Progenitor cell of endocrine pancreas (in vitro differentiated cells): ENCODE measurements at regions not wholly inside any gene's neighbourhood (a gene's known extent, or its start where the extent isn't known, plus 50 kb on each side); places are given as distances from the start of the nearest gene placed in this dataset.

Source experiments
- DNase-seq: peaks from one replicate; pipeline ENCODE4 v3.0.0; 2021; ENCODE audit warnings: low spot score; ENCODE audit not compliant: unreplicated experiment
- H3K27ac Mint-ChIP-seq: 2 replicates; pipeline ENCODE4 v1.8.0; 2021; ENCODE audit warnings: mild to moderate bottlenecking, moderate library complexity, mixed read lengths
- H3K27me3 Mint-ChIP-seq: 2 replicates; pipeline ENCODE4 v1.8.0; 2021; ENCODE audit warnings: mixed read lengths
- H3K36me3 Mint-ChIP-seq: 2 replicates; pipeline ENCODE4 v1.8.0; 2022; ENCODE audit warnings: mixed read lengths; ENCODE audit not compliant: insufficient read depth
- H3K4me1 Mint-ChIP-seq: 2 replicates; pipeline ENCODE4 v1.8.0; 2021; ENCODE audit warnings: low read depth, mixed read lengths
- H3K4me3 Mint-ChIP-seq: 2 replicates; pipeline ENCODE4 v1.8.0; 2021; ENCODE audit warnings: low read depth, mild to moderate bottlenecking, moderate library complexity, mixed read lengths
- H3K9me3 Mint-ChIP-seq: 2 replicates; pipeline ENCODE4 v1.8.0; 2021; ENCODE audit warnings: low read depth, mixed read lengths
- TF ChIP-seq, protein P1 (sequence below): fragments of 200-600 bp; sonication (generic); IDR thresholded peaks from one replicate; pipeline ENCODE4 v1.5.0; 2021; ENCODE audit warnings: antibody characterized with exemption, mild to moderate bottlenecking; ENCODE audit not compliant: unreplicated experiment

GRCh38 chr4:58368221-58368620 is 1258.0 kb upstream of the IGFBP7 start:
- no peak overlapping the region for H3K4me3 Mint-ChIP-seq
- TF ChIP-seq, protein P1, sequence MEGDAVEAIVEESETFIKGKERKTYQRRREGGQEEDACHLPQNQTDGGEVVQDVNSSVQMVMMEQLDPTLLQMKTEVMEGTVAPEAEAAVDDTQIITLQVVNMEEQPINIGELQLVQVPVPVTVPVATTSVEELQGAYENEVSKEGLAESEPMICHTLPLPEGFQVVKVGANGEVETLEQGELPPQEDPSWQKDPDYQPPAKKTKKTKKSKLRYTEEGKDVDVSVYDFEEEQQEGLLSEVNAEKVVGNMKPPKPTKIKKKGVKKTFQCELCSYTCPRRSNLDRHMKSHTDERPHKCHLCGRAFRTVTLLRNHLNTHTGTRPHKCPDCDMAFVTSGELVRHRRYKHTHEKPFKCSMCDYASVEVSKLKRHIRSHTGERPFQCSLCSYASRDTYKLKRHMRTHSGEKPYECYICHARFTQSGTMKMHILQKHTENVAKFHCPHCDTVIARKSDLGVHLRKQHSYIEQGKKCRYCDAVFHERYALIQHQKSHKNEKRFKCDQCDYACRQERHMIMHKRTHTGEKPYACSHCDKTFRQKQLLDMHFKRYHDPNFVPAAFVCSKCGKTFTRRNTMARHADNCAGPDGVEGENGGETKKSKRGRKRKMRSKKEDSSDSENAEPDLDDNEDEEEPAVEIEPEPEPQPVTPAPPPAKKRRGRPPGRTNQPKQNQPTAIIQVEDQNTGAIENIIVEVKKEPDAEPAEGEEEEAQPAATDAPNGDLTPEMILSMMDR, result no peak

GRCh38 chr4:58360354-58361133 is 1250.4 kb upstream of the IGFBP7 start:
- H3K4me1 Mint-ChIP-seq, result peaks cover 2% of the 10 kb centered on the region
- TF ChIP-seq, protein P1, result no peak
- DNase-seq, result no peak
- H3K27me3 Mint-ChIP-seq, result no peaks in the 10 kb centered on the region
- H3K4me3 Mint-ChIP-seq, result no peak overlapping the region
- H3K27ac Mint-ChIP-seq, result no peak overlapping the region
- no peaks in the 10 kb centered on the region for H3K36me3 Mint-ChIP-seq
- H3K9me3 Mint-ChIP-seq, result peaks cover 27% of the 10 kb centered on the region

More at GRCh38 chr4:58368221-58368620, 1258.0 kb upstream of the IGFBP7 start:
- no peak for DNase-seq
- Mint-ChIP-seq H3K9me3 (peaks cover 8% of the 10 kb centered on the region), H3K4me1 (peaks cover 19% of the 10 kb centered on the region), H3K36me3 (no peaks in the 10 kb centered on the region), H3K27me3 (no peaks in the 10 kb centered on the region), H3K27ac (no peak overlapping the region)

DNA sequence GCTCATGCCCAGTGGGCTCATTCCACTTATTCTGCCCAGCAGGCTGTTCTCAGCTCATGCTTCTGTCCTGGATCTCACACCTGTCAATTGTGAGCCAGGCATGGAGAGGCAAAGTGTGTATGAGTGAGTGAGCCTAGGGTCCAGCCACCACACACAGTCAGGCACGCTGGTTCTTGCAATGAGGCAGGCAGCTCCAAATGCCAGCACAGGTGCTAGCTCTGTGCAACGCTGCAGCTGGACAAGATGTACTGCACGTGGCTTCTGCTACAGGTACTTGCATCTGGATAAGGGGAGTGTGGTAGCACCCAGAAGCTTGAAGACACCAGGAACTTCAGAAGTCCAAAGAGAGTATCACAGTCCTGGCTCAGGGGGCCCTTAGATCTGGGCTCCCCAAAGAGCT is 1249.4 kb upstream of the IGFBP7 start:
- TF ChIP-seq, protein P1, result no peak
- no peaks in the 10 kb centered on the region for H3K27me3 Mint-ChIP-seq
- no peak for DNase-seq
- no peak overlapping the region for H3K4me3 Mint-ChIP-seq
- no peaks in the 10 kb centered on the region for H3K36me3 Mint-ChIP-seq
- H3K4me1 Mint-ChIP-seq, result no peaks in the 10 kb centered on the region
- H3K9me3 Mint-ChIP-seq, result peaks cover 27% of the 10 kb centered on the region
- no peak overlapping the region for H3K27ac Mint-ChIP-seq

GRCh38 chr4:58357947-58358346 is 1247.8 kb upstream of the IGFBP7 start:
- Mint-ChIP-seq H3K27me3 (no peaks in the 10 kb centered on the region), H3K4me3 (no peak overlapping the region), H3K4me1 (no peaks in the 10 kb centered on the region), H3K36me3 (no peaks in the 10 kb centered on the region), H3K27ac (no peak overlapping the region), H3K9me3 (peaks cover 27% of the 10 kb centered on the region)
- no peak for DNase-seq
- TF ChIP-seq, protein P1, result no peak

GRCh38 chr4:58325070-58325469 is 1214.9 kb upstream of the IGFBP7 start:
- Mint-ChIP-seq H3K27ac (no peak overlapping the region), H3K4me1 (peaks cover 9% of the 10 kb centered on the region)

More at GRCh38 chr4:58325070-58325469, 1214.9 kb upstream of the IGFBP7 start:
- H3K4me3 Mint-ChIP-seq, result no peak overlapping the region
- TF ChIP-seq, protein P1, result no peak
- no peaks in the 10 kb centered on the region for H3K27me3 Mint-ChIP-seq
- no peak for DNase-seq
- H3K36me3 Mint-ChIP-seq, result no peaks in the 10 kb centered on the region
- no peaks in the 10 kb centered on the region for H3K9me3 Mint-ChIP-seq
